ENCODE measurements at regions not wholly inside any gene's neighbourhood (a gene's known extent, or its start where the extent isn't known, plus 50 kb on each side); places are given as distances from the start of the nearest gene placed in this dataset.

DNA sequence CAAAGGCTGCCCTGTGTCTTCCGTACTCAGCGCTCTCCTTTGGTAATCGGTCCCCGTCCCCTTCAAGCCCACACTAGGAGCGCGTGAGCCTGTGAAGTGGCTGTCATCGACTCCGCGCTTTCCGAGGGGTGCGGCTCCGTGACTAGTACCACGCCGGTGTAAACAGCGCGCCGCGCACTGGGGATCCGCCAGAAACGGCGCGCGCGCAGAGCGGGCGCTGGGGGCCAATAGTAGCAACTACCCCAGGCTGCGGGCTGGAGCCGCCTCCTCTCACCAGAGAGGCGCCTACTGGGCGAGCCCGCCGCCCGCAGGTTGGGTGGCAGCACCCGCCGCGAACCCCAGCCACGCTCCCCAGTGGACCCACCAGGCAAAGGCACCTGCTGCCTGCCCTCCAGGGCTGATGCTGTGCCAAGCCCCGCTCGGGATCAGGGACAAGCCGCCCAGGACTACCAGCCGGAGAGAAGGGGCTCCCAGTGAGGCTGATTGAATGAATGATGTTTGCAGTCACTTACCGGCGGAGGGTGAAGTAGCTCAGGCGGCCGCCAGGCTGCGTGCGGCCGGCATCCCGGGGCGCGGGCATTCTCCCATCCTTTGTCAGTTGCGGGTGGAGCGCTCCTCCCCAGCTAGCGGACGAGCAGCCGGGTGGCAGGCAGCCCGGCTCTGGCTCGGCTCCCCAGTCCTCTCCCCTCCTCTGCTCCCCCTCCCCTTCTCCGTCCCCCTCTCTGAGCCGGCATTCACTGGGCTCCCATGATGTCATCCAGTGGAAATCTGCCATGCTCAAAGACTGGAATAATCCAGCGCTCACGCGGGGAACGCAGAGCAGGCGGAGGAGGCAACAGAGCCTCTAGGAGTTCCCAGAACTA is 370.3 kb upstream of the SMIM31 start:
- H3K4me1 ChIP-seq (ENCODE audit: insufficient read depth, low read length): no peaks in the 10 kb centered on the region
- peaks cover 30% of the 10 kb centered on the region for H3K27me3 ChIP-seq (ENCODE audit: insufficient read depth, low read length)
- no peak overlapping the region for H3K4me3 ChIP-seq (ENCODE audit: low read length)
- no peaks in the 10 kb centered on the region for H3K9me3 ChIP-seq (ENCODE audit: low read depth, low read length)

- Histone ChIP-seq H3K4me1 (ENCODE audit: insufficient read depth, low read length) (no peaks in the 10 kb centered on the region), H3K9me3 (ENCODE audit: low read depth, low read length) (no peaks in the 10 kb centered on the region), H3K27me3 (ENCODE audit: insufficient read depth, low read length) (peaks cover 30% of the 10 kb centered on the region), H3K4me3 (ENCODE audit: low read length) (no peak overlapping the region)
Observed at GRCh38 chr4:164384416-164384815, 369.5 kb upstream of the SMIM31 start.

DNA sequence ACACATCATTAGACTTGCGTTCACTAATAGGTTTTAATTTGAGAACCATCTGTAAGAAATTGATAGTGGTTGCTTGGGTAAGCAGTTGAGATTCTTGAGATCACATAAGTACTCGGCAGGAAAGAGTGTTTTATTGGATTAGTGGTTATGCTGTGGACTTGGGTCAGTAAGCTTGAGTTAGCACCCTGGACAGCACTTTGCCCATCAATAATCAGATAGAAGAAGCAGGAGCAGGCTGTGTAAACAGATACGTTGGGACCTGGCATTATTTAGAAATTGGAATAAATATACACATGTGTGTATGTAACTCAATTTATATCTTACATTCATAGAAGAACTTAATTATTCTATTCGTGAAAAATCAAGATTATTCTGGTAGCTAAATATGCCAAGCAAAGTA is 357.5 kb upstream of the SMIM31 start:
- Histone ChIP-seq H3K9me3 (ENCODE audit: low read depth, low read length) (no peaks in the 10 kb centered on the region), H3K4me1 (ENCODE audit: insufficient read depth, low read length) (no peaks in the 10 kb centered on the region), H3K4me3 (ENCODE audit: low read length) (no peak overlapping the region), H3K27me3 (ENCODE audit: insufficient read depth, low read length) (no peaks in the 10 kb centered on the region)

GRCh38 chr4:164402554-164402953 is 351.4 kb upstream of the SMIM31 start:
- Histone ChIP-seq H3K27me3 (ENCODE audit: insufficient read depth, low read length) (no peaks in the 10 kb centered on the region), H3K4me3 (ENCODE audit: low read length) (no peak overlapping the region), H3K4me1 (ENCODE audit: insufficient read depth, low read length) (no peaks in the 10 kb centered on the region), H3K9me3 (ENCODE audit: low read depth, low read length) (no peaks in the 10 kb centered on the region)

GRCh38 chr4:164405774-164406173 is 348.2 kb upstream of the SMIM31 start:
- Histone ChIP-seq H3K4me1 (ENCODE audit: insufficient read depth, low read length) (no peaks in the 10 kb centered on the region), H3K4me3 (ENCODE audit: low read length) (no peak overlapping the region)

DNA sequence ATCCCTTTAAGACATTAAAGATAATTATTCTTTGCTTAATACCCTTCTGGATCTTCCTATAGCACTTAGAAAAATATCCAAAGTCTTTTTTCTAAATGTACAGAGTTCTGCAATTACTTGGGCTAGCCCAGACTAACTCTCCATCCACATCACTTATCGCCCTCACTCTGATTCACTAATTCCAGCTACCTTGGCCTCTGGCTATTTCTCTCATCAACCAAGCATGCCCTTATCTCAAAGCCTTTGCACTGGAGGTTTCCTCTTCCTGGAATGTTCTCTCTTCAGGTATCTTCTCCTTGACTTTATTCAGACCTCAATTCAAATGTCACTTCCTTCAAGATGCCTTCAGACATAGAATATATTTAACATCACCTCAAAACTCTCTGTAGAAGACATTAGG is 345.1 kb upstream of the SMIM31 start:
- Histone ChIP-seq H3K9me3 (ENCODE audit: low read depth, low read length) (no peaks in the 10 kb centered on the region), H3K4me3 (ENCODE audit: low read length) (no peak overlapping the region), H3K4me1 (ENCODE audit: insufficient read depth, low read length) (no peaks in the 10 kb centered on the region), H3K27me3 (ENCODE audit: insufficient read depth, low read length) (no peaks in the 10 kb centered on the region)

More at GRCh38 chr4:164405774-164406173, 348.2 kb upstream of the SMIM31 start:
- Histone ChIP-seq H3K9me3 (ENCODE audit: low read depth, low read length) (no peaks in the 10 kb centered on the region), H3K27me3 (ENCODE audit: insufficient read depth, low read length) (no peaks in the 10 kb centered on the region)

- Histone ChIP-seq H3K9me3 (ENCODE audit: low read depth, low read length) (no peaks in the 10 kb centered on the region), H3K4me1 (ENCODE audit: insufficient read depth, low read length) (no peaks in the 10 kb centered on the region), H3K27me3 (ENCODE audit: insufficient read depth, low read length) (no peaks in the 10 kb centered on the region), H3K4me3 (ENCODE audit: low read length) (no peak overlapping the region)
Observed at GRCh38 chr4:164410401-164410800, 343.5 kb upstream of the SMIM31 start.

DNA sequence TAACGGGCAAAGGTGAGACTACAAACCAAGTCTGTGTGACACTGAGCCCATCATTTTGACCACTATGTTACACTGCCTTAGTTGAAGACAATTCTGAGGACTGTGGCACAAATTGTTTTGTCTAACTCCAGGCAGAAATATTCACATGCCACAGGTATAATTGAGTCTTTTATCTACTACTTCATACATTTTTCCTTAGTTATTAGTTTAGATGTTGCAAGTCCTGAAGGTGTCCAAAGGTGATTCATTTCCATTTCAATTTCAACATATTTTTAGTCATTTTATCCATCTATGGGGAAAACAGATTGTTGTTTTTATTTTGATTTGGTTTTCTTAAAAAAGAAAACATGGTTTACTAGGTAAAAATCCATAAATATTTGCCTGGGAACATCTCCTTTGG is 341.7 kb upstream of the SMIM31 start:
- no peaks in the 10 kb centered on the region for H3K4me1 ChIP-seq (ENCODE audit: insufficient read depth, low read length)
- H3K4me3 ChIP-seq (ENCODE audit: low read length): no peak overlapping the region
- no peaks in the 10 kb centered on the region for H3K27me3 ChIP-seq (ENCODE audit: insufficient read depth, low read length)
- H3K9me3 ChIP-seq (ENCODE audit: low read depth, low read length): no peaks in the 10 kb centered on the region

DNA sequence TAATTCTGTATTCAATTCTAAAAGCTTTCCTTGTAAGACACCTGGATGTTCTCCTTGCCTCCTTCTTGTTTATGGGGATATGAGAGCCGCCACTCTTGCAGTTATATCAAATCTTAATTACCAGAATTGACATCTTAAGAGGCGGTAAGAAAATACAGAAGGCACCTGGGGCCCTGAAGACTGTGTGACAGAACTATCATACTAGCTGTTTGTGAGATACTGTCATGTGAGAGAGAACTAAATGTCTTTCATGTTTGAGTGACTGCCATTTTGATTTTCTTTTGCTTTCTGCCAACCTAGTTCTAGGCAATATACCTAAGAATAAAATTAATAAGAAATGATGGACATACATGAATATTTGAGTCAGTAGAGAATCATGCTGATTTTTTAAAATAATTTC is 340.2 kb upstream of the SMIM31 start:
- no peaks in the 10 kb centered on the region for H3K27me3 ChIP-seq (ENCODE audit: insufficient read depth, low read length)
- H3K4me1 ChIP-seq (ENCODE audit: insufficient read depth, low read length): no peaks in the 10 kb centered on the region
- no peak overlapping the region for H3K4me3 ChIP-seq (ENCODE audit: low read length)
- peaks cover 4% of the 10 kb centered on the region for H3K9me3 ChIP-seq (ENCODE audit: low read depth, low read length)

DNA sequence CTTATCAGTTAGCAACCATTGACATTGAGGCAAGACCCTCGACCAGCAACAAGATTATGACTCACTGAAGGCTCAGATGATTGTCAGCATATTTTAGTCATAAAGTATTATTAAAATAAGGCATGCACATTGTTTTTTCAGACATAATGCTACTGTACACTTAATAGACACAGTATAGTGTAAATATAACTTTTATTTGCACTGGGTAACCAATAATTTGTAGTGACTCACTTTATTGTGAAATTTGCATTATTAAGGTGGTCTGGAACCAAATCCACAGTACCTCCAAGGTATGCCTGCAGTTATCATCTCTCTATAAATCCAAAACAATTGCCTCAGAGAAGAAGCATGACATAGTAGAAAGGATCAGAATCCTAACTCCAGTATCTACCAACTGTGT is 330.1 kb upstream of the SMIM31 start:
- no peaks in the 10 kb centered on the region for H3K27me3 ChIP-seq (ENCODE audit: insufficient read depth, low read length)
- no peak overlapping the region for H3K4me3 ChIP-seq (ENCODE audit: low read length)
- H3K9me3 ChIP-seq (ENCODE audit: low read depth, low read length): peaks cover 9% of the 10 kb centered on the region
- no peaks in the 10 kb centered on the region for H3K4me1 ChIP-seq (ENCODE audit: insufficient read depth, low read length)

DNA sequence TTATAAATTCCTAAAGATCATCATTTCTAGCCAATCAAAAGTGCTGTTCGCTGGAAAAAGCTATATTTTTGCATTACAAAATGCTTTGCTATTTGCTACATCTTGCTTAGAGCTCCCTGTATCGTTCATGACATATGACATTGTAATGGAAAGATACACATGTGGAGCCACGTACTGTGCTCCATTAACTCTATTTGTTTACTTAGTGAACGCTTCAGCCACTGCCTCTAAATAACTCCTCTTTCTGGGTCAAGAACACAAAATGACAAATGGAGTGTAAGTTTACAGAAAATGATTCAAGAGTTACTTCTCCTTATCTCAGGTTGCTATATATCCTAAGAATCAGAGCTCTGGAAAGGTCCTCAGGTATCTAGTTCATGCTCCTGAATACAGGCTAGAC is 329.1 kb upstream of the SMIM31 start:
- Histone ChIP-seq H3K27me3 (ENCODE audit: insufficient read depth, low read length) (no peaks in the 10 kb centered on the region), H3K4me1 (ENCODE audit: insufficient read depth, low read length) (no peaks in the 10 kb centered on the region), H3K9me3 (ENCODE audit: low read depth, low read length) (peaks cover 9% of the 10 kb centered on the region), H3K4me3 (ENCODE audit: low read length) (no peak overlapping the region)

DNA sequence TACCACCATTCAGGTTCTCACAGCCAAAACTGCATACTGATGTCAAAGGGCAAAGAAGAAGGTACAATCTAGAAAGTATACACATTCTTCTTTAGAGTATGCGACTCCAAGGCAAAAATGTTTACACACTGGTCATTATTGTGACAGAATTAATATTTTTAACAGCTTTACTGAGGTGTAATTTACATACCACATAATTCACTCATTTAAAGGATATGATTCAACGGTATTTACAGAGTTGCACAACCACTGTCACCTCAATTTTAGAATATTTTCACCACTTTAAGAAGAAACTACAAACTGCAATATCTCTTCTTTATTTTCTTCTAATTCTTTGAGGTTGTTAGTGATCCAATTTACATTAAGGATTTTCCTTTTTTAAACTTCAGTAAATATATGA is 325.4 kb upstream of the SMIM31 start:
- H3K4me3 ChIP-seq (ENCODE audit: low read length): no peak overlapping the region
- H3K4me1 ChIP-seq (ENCODE audit: insufficient read depth, low read length): no peaks in the 10 kb centered on the region

DNA sequence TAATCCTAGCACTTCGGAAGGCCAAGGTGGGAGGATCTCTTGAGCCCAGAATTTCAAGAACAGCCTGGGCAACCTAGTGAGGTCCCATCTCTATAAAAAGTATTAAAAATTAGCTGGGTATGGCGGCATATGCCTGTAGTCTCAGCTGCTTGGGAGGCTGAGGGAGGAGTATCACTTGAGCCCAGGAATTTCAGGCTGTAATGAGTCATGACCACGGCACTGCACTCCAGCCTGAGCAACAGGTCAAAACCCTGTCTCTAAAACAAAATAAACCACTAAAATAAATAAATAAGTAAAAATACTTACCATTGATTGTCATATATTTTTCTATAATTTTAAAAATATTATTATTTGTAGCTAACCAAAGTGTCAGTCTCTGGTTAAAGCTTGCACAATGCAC is 315.6 kb upstream of the SMIM31 start:
- H3K27me3 ChIP-seq (ENCODE audit: insufficient read depth, low read length): no peaks in the 10 kb centered on the region
- H3K4me3 ChIP-seq (ENCODE audit: low read length): no peak overlapping the region
- no peaks in the 10 kb centered on the region for H3K4me1 ChIP-seq (ENCODE audit: insufficient read depth, low read length)
- H3K9me3 ChIP-seq (ENCODE audit: low read depth, low read length): no peaks in the 10 kb centered on the region

More for the DNA sequence above, 325.4 kb upstream of the SMIM31 start:
- Histone ChIP-seq H3K27me3 (ENCODE audit: insufficient read depth, low read length) (no peaks in the 10 kb centered on the region), H3K9me3 (ENCODE audit: low read depth, low read length) (no peaks in the 10 kb centered on the region)

GRCh38 chr4:164439037-164439436 is 314.9 kb upstream of the SMIM31 start:
- no peaks in the 10 kb centered on the region for H3K27me3 ChIP-seq (ENCODE audit: insufficient read depth, low read length)
- no peak overlapping the region for H3K4me3 ChIP-seq (ENCODE audit: low read length)
- H3K4me1 ChIP-seq (ENCODE audit: insufficient read depth, low read length): no peaks in the 10 kb centered on the region

GRCh38 chr4:164440199-164440598 is 313.7 kb upstream of the SMIM31 start:
- Histone ChIP-seq H3K4me3 (ENCODE audit: low read length) (no peak overlapping the region), H3K9me3 (ENCODE audit: low read depth, low read length) (no peaks in the 10 kb centered on the region), H3K4me1 (ENCODE audit: insufficient read depth, low read length) (no peaks in the 10 kb centered on the region)

More at GRCh38 chr4:164439037-164439436, 314.9 kb upstream of the SMIM31 start:
- H3K9me3 ChIP-seq (ENCODE audit: low read depth, low read length): no peaks in the 10 kb centered on the region

GRCh38 chr4:164441109-164441508 is 312.8 kb upstream of the SMIM31 start:
- Histone ChIP-seq H3K9me3 (ENCODE audit: low read depth, low read length) (no peaks in the 10 kb centered on the region), H3K4me1 (ENCODE audit: insufficient read depth, low read length) (no peaks in the 10 kb centered on the region), H3K4me3 (ENCODE audit: low read length) (no peak overlapping the region), H3K27me3 (ENCODE audit: insufficient read depth, low read length) (no peaks in the 10 kb centered on the region)

More at GRCh38 chr4:164440199-164440598, 313.7 kb upstream of the SMIM31 start:
- H3K27me3 ChIP-seq (ENCODE audit: insufficient read depth, low read length): no peaks in the 10 kb centered on the region
